ENCODE measurements at regions not wholly inside any gene's neighbourhood (a gene's known extent, or its start where the extent isn't known, plus 50 kb on each side); places are given as distances from the start of the nearest gene placed in this dataset.

- in situ Hi-C loops (cut with MboI; ENCODE audit: low pct_ligation_motif_present in 1 of 4, low pct_unique_long_range_greater_than_20kb in 1 of 4, low sequenced_read_pairs in 3 of 4): no loop called here
- TF ChIP-seq EP300 (IDR thresholded peaks at IDR 0.05; ENCODE audit: low read depth) (no peak), POLR2A (IDR thresholded peaks at IDR 0.05) (no peak), POLR2AphosphoS5 (IDR thresholded peaks at IDR 0.05) (no peak), CTCF (IDR thresholded peaks at IDR 0.05) (no peak)
- intact Hi-C loops (cut with DNase I; ENCODE audit: low total_unique reads): no loop called here
- no peaks in the 10 kb centered on the region for H3K27me3 ChIP-seq
- DNase-seq: no peak
- no peaks in the 10 kb centered on the region for H3K9me3 ChIP-seq
- no peaks in the 10 kb centered on the region for H3K36me3 ChIP-seq
- 88 to 100% methylated on average over 1 to 2 of the region's 2 CpGs for WGBS, 2 donors (ENCODE audit: low coverage in 1 of 2)
- H3K4me1 ChIP-seq: no peaks in the 10 kb centered on the region
- H3K4me3 ChIP-seq: no peak overlapping the region
- H3K27ac ChIP-seq: no peak overlapping the region
Observed at GRCh38 chr6:84357631-84358030, 130.2 kb upstream of the CEP162 start.

- no peaks in the 10 kb centered on the region for H3K9me3 ChIP-seq
- 31% methylated on average over 5 of the region's 5 CpGs; no CpG with 5 or more reads in 1 of the 2 donors for WGBS, 2 donors (ENCODE audit: low coverage in 1 of 2)
- no peaks in the 10 kb centered on the region for H3K27me3 ChIP-seq
- DNase-seq: no peak
- no peak overlapping the region for H3K27ac ChIP-seq
- no peak overlapping the region for H3K4me3 ChIP-seq
- intact Hi-C loops (cut with DNase I; ENCODE audit: low total_unique reads) (no loop called here), in situ Hi-C loops (cut with MboI; ENCODE audit: low pct_ligation_motif_present in 1 of 4, low pct_unique_long_range_greater_than_20kb in 1 of 4, low sequenced_read_pairs in 3 of 4) (no loop called here)
- H3K36me3 ChIP-seq: no peaks in the 10 kb centered on the region
- no peaks in the 10 kb centered on the region for H3K4me1 ChIP-seq
- TF ChIP-seq EP300 (IDR thresholded peaks at IDR 0.05; ENCODE audit: low read depth) (no peak), POLR2AphosphoS5 (IDR thresholded peaks at IDR 0.05) (no peak), POLR2A (IDR thresholded peaks at IDR 0.05) (no peak), CTCF (IDR thresholded peaks at IDR 0.05) (no peak)
Observed at GRCh38 chr6:84356907-84357306, 129.5 kb upstream of the CEP162 start.

- in situ Hi-C loops (cut with MboI; ENCODE audit: low pct_ligation_motif_present in 1 of 4, low pct_unique_long_range_greater_than_20kb in 1 of 4, low sequenced_read_pairs in 3 of 4): no loop called here
- no peak for DNase-seq
- intact Hi-C loops (cut with DNase I; ENCODE audit: low total_unique reads): no loop called here
- Histone ChIP-seq H3K27ac (no peak overlapping the region), H3K4me3 (no peak overlapping the region), H3K36me3 (no peaks in the 10 kb centered on the region), H3K4me1 (no peaks in the 10 kb centered on the region), H3K27me3 (no peaks in the 10 kb centered on the region), H3K9me3 (no peaks in the 10 kb centered on the region)
- TF ChIP-seq CTCF (IDR thresholded peaks at IDR 0.05): no peak
- TF ChIP-seq POLR2AphosphoS5 (IDR thresholded peaks at IDR 0.05): no peak
- TF ChIP-seq POLR2A (IDR thresholded peaks at IDR 0.05): no peak
- no peak for TF ChIP-seq EP300 (IDR thresholded peaks at IDR 0.05; ENCODE audit: low read depth)
- 60 to 70% methylated on average over 5 of the region's 5 CpGs for WGBS, 2 donors (ENCODE audit: low coverage in 1 of 2)
Observed at GRCh38 chr6:84353459-84354423, 126.3 kb upstream of the CEP162 start.

GRCh38 chr6:84350397-84350796, 123.0 kb upstream of the CEP162 start:
- TF ChIP-seq POLR2AphosphoS5 (IDR thresholded peaks at IDR 0.05) (no peak), POLR2A (IDR thresholded peaks at IDR 0.05) (no peak), CTCF (IDR thresholded peaks at IDR 0.05) (no peak)
- H3K4me3 ChIP-seq: no peak overlapping the region
- DNase-seq: no peak
- in situ Hi-C loops (cut with MboI; ENCODE audit: low pct_ligation_motif_present in 1 of 4, low pct_unique_long_range_greater_than_20kb in 1 of 4, low sequenced_read_pairs in 3 of 4): no loop called here
- H3K36me3 ChIP-seq: no peaks in the 10 kb centered on the region
- no peaks in the 10 kb centered on the region for H3K27me3 ChIP-seq
- H3K9me3 ChIP-seq: no peaks in the 10 kb centered on the region
- H3K4me1 ChIP-seq: no peaks in the 10 kb centered on the region
- intact Hi-C loops (cut with DNase I; ENCODE audit: low total_unique reads): no loop called here
- no peak overlapping the region for H3K27ac ChIP-seq
